Retina (tissue), 1 donor: ENCODE measurements at regions not wholly inside any gene's neighbourhood (a gene's known extent, or its start where the extent isn't known, plus 50 kb on each side); places are given as distances from the start of the nearest gene placed in this dataset.

Source experiments
- DNase-seq: peaks from one replicate; pipeline ENCODE4 v3.0.0-alpha.2; 2016

GRCh38 chr12:87320724-87321123 is 708.5 kb downstream of the C12orf50 start:
- no peak for DNase-seq

GRCh38 chr12:87317302-87317701 is 711.9 kb downstream of the C12orf50 start:
- no peak for DNase-seq

- no peak for DNase-seq
Measured at GRCh38 chr12:87311206-87311605, 718.0 kb downstream of the C12orf50 start.

- no peak for DNase-seq
Measured at GRCh38 chr12:87310126-87310525, 719.1 kb downstream of the C12orf50 start.

GRCh38 chr12:87305481-87305880 is 723.7 kb downstream of the C12orf50 start:
- no peak for DNase-seq

GRCh38 chr12:87304406-87304805 is 724.8 kb downstream of the C12orf50 start:
- DNase-seq: no peak

- no peak for DNase-seq
Measured at GRCh38 chr12:87303396-87304012, 725.7 kb downstream of the C12orf50 start.

GRCh38 chr12:87302126-87302745 is 727.0 kb downstream of the C12orf50 start:
- DNase-seq: no peak

GRCh38 chr12:87290505-87290904 is 738.7 kb downstream of the C12orf50 start:
- no peak for DNase-seq

- DNase-seq: no peak
Measured at GRCh38 chr12:87283886-87284285, 745.3 kb downstream of the C12orf50 start.

- DNase-seq: no peak
Measured at GRCh38 chr12:87283111-87283510, 746.1 kb downstream of the C12orf50 start.

GRCh38 chr12:87280893-87281292 is 748.3 kb downstream of the C12orf50 start:
- no peak for DNase-seq

GRCh38 chr12:87280356-87280755 is 748.8 kb downstream of the C12orf50 start:
- DNase-seq: no peak

GRCh38 chr12:87274594-87275245 is 754.5 kb downstream of the C12orf50 start:
- no peak for DNase-seq

- DNase-seq: no peak
Measured at GRCh38 chr12:87272851-87273250, 756.4 kb downstream of the C12orf50 start.

GRCh38 chr12:87270919-87271318 is 758.3 kb downstream of the C12orf50 start:
- peak; percentile 28 for DNase-seq

- DNase-seq: no peak
Measured at GRCh38 chr12:87266305-87266704, 762.9 kb downstream of the C12orf50 start.

GRCh38 chr12:87259391-87259790 is 769.8 kb downstream of the C12orf50 start:
- no peak for DNase-seq

- no peak for DNase-seq
Measured at GRCh38 chr12:87254381-87255030, 774.7 kb downstream of the C12orf50 start.

GRCh38 chr12:87253157-87253556 is 776.0 kb downstream of the C12orf50 start:
- DNase-seq: no peak

GRCh38 chr12:87246726-87247125 is 782.5 kb downstream of the C12orf50 start:
- no peak for DNase-seq

GRCh38 chr12:87238466-87238865 is 790.7 kb downstream of the C12orf50 start:
- no peak for DNase-seq

GRCh38 chr12:87234898-87235297 is 794.3 kb downstream of the C12orf50 start:
- DNase-seq: no peak

GRCh38 chr12:87233671-87234070 is 795.5 kb downstream of the C12orf50 start:
- no peak for DNase-seq
